ENCODE measurements at regions not wholly inside any gene's neighbourhood (a gene's known extent, or its start where the extent isn't known, plus 50 kb on each side); places are given as distances from the start of the nearest gene placed in this dataset.
"Not testable (repeated sequence)": the region's sequence is repeated elsewhere in the genome, so short reads cannot be mapped to it uniquely, and the experiment has no call there.

DNA sequence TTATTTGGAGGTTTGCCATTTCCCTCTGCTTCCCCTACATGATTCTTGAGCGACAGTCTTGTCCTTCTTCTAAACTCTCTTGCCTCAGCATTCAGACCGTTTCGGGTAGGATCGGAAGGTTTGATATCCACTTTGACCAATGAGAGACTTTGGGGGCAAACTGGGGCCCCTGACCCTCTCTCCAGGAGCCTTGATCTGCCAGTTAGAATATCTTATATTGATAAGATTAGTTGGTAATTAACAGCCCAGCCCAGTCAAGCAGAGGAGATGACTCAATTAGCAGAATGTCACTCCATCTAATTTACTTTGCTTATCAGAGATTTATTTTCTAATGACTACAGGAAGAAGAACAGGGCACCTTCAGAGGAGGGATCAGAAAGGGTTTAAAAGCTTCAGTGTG, 532.8 kb downstream of the XYLT1 start:
- no peak for DNase-seq (ENCODE audit: low read depth in 3 of 3)

DNA sequence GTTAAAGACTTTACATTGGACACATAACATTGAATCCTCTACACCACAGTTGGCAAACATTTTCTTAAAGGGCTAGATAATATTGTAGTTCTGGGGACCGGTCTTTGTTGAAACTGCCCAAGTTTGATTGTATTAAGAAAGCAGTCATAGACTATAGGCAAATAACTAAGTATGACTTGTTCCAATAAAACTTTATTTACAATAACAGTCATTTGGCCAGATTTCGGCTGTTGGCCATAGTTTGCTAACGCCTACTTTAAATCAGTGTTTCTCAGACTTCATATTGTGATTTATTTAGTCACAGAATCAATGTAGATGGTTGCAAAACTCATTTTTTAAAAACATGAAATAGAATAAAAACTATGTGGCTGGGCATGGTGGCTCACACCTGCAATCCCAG, 531.8 kb downstream of the XYLT1 start:
- DNase-seq (ENCODE audit: low read depth in 3 of 3), result no peak

DNA sequence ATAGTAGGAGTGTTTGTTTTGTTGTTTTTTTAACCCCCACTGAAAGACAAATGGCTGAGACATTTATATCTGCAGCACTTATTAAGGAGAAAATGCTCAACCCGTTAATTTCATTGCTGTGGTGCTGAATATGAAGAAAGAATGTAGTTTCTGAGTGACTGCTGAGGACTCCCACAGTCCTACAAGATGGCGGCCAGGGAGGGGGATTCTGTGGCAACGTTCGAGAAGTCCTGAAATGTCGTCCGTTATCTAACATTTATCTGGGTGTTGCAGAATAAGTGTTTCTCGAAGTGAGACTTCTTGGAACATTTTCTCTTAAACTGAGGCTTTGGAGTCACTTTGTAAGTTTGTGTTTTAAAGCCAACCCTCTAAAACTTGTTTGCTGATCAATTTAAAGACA, 530.4 kb downstream of the XYLT1 start:
- DNase-seq (ENCODE audit: low read depth in 3 of 3), result no peak

DNA sequence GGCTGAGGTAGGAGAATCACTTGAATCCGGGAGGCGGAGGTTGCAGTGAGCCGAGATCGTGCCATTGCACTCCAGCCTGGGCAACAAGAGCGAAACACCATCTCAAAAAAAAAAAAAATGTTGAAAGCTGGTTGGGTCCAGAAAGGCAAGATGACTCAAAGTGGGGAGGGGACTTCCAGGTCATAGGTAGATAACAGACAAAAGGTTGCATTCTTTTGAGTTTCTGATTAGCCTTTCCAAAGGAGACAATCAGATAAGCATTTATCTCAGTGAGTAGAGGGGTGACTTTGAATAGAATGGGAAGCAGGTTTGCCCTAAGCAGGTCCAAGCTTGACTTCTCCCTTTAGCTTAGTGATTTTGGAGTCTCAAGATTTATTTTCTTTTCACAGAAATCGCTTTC, 527.9 kb downstream of the XYLT1 start:
- DNase-seq (ENCODE audit: low read depth in 3 of 3), result not testable (repeated sequence)

DNA sequence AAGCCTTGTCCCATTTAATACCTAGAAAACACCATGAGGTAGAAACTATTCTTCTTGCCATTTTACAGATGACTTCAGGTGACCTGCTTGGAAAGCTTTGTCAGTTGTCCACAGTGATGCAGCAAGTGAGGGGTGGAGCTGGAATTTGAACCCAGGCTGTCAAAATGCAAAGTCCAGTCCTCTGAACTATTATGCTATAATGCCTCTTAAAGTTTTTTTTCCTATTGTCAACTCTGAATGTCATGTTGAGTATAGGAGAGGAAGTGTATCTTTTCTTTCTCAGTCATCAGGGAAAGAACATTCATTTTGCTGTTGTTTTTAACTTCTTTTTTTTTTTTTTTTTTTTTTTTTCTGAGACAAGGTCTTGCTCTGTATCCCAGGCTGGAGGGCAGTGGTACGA, 525.6 kb downstream of the XYLT1 start:
- no peak for DNase-seq (ENCODE audit: low read depth in 3 of 3)

DNA sequence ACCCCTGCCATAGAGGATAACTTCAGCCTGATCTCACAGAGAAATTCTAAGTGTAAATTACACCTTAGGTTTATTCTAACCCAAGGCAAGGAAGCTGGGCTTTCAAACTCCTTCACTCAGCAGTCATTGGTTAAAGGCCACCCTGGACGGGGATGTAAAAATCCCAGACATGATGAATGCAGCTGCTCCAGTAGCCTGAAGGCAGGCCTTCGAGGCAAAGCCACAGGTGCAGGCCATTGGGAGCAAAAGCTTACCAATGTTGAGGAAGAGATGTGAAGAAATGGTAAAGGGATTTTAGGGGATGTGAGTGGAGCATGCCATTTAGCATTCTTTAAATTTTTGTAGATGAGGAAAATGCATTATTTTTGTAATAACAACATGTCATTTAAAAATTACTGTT, 514.4 kb downstream of the XYLT1 start:
- no peak for DNase-seq (ENCODE audit: low read depth in 3 of 3)

DNA sequence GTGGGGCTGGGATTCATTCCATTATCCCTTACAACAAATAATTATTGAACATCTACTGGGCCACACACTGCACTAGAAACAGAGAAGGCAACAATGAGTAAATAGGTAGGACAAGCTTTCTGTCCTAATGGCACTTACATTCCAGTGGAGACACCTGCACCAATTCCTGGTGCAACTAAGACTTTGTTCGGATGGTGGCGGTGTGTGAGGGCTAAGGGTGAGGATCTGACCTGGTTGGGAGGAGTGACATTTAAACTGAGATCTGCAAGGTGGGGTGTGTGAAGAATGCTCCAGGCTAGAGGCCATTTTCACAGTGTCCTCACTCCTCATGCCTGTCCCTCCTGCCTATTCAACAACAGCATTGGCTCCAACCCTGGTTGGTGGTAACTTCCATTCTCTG, 510.0 kb downstream of the XYLT1 start:
- DNase-seq (ENCODE audit: low read depth in 3 of 3), result no peak

DNA sequence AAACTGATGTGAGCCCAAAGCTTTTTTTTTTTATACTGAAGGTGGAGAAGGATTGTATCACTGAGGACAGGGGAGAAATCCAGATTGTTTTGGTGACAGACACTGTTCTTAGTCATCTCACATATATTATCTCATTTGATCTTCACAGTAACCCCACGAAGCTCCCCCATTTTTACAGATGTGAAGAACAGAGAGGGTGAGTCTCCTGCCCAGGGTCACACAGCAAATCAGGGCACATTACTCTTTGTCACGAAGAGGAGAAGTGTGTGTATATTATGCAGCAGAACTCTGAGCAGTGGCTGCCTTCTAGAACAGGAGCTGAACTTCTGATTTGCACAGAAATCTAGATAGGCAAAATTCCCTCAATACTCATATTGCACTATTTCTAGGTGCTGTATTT, 504.3 kb downstream of the XYLT1 start:
- DNase-seq (ENCODE audit: low read depth in 3 of 3), result no peak

DNA sequence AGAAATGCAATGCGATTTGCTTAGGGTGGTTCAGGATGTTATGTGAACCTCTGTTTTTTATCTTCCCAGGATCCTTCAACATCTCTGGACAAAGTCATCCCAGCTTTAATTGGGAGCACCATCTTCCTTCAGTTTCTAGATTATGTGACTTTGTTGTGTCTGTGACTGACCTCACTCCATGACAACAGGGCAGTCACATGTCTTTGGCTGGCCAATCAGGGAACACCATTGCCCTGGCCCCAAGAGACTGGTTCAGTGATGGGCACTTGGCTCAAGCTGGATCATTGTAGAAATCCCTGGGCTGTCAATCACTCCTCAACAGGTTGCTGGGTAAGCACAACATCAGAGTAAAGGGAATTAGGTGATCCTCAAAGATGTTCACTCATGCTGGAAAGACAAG, 499.7 kb downstream of the XYLT1 start:
- no peak for DNase-seq (ENCODE audit: low read depth in 3 of 3)

DNA sequence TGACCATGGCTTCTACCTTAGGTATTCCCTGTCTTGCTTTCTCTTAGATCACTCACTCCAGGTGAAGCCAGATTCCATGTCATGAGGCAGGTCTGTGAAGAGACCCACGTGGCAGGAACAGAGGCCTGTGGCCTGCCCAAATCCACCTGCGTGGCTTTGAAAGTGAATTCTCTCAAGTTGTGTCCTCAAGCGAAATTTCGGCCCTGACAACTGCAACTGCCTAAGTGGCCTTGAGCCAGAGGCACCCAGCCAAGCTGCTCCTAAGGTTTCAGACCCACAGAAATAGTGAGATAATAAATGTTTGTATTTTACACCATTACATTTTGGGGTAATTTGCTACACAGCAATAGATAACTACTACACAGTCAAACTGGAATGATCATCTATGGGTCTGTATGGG, 497.9 kb downstream of the XYLT1 start:
- no peak for DNase-seq (ENCODE audit: low read depth in 3 of 3)

DNA sequence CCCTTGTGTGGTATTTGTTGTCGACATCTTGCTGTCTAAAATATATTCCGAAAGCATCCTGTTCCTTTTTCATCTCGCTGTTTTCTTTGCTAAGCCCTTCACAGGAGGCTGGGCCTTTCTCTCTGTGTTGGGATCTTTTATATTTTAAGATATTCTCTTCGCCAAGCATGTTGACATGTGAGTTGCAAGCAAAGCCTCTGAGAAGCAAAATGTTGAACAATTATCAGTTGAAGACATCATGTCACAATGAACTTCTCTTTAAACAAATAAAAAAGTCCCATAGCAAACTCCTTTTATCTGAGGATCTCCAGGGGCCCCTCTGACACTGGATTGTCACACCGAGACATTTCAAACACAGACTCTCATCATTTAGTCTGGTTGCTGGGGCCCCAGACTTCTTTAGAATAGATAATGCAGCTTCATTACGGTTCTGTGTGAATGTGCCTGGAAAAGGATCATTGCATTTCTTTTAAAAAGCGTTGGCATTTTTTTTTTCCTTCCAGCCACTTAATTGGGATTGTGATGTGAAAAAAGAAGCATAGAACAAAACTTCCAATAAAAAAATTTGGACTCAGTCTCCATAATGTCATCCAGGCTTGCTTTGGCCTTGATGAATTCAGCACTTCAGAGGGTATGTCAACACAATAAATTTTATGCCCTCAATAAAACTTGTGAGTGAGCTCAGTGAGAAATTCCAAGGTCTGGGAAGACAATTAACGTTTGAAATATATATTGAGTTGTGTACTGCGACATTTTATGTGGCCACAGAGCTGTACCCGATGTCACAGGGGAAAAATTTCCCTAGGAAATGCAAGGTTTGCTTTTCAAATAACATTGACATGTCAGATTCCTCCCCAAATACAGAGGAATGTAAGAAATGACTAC, 496.8 kb downstream of the XYLT1 start:
- no peak for DNase-seq (ENCODE audit: low read depth in 3 of 3)

DNA sequence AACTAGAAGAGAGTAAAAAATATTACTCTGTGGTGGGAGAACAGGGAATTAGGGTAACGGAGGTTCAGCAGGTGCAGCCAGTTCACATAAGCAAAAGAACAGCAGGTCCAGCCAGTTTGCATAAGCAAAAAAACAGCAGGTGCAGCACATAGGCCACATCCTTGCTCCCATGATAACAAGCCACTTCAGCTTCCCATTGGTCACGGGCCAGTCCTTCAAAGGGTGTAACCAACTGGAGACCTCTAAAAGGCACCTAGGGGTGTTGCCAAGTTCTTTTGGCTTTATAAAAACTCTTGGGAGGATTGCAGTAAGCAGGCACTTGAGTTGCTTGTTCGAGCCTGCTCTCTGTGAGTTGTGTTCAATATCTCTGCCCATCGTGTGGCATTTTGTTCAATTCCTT, 488.1 kb downstream of the XYLT1 start:
- no peak for DNase-seq (ENCODE audit: low read depth in 3 of 3)

DNA sequence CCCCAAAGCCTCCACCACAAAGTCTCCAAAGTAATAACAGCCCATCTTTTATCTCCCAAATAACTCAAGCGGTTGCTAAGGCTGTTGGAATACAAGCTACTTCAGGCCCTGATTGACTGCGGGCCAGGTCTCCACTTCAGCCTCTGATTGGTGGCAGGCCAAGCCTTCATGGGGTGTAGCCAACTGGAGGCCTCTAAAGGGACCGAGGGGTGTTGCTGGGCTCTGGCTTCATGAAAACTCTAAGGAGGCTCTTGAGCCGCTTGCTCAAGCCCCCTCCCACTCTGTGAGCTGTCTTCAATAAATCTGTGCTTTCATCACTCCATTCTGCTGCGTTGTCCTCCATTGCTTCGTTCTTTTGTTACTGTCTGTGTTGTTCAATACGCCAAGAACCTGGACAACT, 487.2 kb downstream of the XYLT1 start:
- DNase-seq (ENCODE audit: low read depth in 3 of 3), result no peak

DNA sequence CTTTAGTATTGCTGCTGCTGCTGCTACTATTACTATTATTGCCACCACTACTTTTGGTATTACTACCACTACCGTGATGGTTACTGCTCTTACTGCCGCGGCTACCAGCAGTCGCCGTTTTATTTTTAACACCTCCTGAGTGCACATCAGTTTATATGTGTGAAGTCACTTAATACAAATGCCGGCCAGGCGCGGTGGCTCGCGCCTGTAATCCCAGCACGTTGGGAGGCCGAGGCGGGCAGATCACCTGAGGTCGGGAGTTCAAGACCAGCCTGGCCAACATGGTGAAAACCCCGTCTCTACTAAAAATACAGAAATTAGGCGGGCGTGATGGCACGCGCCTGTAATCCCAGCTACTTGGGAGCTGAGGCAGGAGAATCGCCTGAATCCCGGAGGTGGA, 486.7 kb downstream of the XYLT1 start:
- DNase-seq (ENCODE audit: low read depth in 3 of 3), result not testable (repeated sequence)

DNA sequence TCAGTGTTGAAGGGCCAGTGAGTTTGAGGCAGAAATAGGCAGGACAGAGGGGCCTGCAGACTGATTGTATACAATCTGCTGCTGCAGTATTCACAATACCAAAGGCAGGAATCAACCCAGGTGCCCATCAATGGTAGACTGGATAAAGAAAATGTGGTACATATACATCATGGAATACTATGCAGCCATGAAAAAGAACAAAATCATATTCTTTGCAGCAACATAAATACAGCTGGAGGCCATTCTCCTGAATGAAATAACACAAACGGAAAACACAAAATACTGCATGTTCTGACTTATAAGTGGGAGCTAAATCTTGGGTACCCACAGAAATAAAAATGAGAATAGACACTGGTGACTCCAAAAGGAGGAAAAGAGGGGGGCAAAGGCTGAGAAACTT, 485.1 kb downstream of the XYLT1 start:
- no peak for DNase-seq (ENCODE audit: low read depth in 3 of 3)

DNA sequence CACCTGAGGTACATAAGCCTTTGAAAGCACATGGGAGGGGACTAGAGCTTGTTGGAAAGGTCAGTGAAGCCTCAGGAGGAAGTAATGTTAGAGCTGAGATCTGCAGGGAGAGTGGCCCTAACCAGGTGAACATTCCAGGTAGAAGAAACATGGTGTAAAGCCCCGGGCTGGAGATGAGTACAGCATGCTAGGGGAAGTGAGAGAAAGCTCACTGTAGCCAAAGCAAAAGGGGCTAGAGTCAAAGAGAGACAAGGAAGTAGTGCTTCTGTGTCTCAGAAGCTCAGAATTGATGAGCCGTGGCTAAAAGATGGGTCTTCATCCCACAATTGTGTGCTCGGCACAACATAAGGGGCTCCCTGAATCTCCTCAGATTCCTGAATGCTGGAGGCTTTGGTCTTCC, 481.8 kb downstream of the XYLT1 start:
- DNase-seq (ENCODE audit: low read depth in 3 of 3), result no peak

DNA sequence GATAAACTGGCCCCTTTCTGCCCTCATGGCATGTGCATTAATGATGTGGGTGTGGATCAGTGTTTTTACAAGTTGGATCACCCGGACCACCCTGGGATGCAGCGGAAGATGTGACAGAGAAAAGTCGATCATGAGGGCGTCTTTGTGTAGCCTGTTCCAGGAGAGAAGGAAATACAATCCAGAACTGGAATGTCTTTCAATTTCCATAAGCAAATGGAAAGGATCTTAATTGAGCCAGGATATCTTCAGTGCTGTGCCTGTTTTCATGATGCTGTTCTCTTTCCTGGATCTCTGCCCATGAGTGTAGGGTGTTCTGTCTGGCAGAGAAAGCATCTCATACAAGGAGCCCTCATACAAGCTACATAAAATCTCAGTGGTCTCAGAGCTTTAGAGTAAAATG, 481.4 kb downstream of the XYLT1 start:
- no peak for DNase-seq (ENCODE audit: low read depth in 3 of 3)

DNA sequence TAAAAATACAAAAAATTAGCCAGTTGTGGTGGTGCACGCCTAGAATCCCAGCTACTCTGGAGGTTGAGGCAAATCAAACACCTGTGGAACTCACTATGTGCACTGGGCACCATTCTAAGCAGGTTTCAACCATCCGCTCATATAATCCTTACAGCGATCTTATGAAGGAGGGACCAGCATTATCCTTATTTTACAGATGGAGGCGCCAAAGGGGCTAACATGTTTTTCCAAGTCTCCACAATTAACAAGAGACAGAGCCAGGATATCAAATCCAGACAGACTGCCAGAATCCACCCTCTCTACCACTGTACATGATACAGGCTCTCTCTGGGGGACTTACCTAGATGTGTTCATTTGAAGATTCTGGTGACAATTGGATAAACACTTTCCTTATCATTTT, 479.0 kb downstream of the XYLT1 start:
- DNase-seq (ENCODE audit: low read depth in 3 of 3), result no peak

DNA sequence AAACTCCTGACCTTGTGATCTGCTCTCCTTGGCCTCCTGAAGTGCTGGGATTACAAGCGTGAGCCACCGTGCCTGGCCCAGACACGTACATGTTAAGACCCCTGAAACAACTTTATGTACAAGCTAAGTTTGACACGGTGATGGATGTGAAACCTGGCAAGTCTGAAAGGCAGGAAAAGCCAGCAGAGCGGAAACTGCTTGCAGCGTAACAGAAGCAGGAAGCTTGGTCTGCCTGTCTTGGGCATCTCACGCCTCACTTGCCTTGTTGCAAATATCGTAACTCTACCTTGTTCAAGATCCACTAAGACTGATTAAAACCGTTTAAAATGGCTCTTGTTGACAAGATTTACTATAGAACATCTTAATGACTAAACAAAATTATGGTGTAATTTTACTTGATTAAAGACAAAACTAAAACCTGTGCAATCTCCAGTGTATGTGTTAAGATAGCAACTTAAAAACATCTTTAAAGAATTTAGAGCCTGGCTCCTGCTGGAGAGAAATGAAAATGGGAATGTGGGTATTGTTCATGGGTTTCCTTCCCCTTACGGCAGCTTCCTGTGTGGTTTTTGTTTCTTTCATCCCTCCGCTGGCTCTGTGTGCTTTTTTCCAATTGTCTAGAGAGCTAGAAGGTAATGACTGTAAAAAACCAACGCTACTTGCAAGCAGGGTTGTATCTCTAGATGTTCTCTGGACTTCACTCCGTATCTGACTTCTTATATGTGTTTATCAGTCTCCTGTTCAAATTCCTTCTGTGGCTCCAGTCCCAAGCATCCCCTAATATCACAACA, 477.6 kb downstream of the XYLT1 start:
- DNase-seq (ENCODE audit: low read depth in 3 of 3), result no peak

DNA sequence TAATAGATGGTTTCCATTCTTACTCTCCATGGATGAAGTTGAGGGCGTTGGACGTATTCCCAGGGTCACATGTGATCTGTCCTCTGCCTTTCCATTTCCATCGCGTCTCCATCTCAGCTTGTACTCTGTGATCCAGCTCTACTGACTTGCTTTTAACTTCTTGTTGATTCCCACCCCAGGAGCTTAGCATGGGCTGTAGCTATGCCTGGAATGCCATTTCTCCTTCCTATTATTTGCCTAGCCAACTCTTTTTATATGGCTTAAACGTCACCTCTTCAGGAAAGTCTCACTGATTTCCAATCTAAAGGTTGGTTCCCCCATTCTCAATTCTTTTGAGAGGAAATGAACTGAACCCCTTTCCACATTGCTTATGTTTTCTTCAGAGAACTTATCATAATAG, 475.9 kb downstream of the XYLT1 start:
- DNase-seq (ENCODE audit: low read depth in 3 of 3), result no peak

DNA sequence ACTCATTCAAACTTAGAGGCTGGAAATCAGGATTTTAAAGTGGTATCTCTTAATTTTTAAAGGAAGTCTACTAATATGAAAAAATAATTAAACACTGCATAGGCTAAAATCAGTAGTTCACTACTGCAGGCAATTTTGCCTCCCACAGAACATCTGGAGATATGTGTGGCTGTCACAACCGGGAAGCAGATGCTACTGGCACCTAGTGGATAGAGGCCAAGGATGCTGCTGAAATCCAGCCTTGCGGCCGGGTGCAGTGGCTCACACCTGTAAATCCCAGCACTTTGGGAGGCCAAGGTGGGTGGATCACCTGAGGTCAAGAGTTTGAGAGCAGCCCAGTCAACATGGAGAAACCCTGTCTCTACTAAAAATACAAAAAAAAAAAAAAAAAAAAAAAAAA, 473.9 kb downstream of the XYLT1 start:
- no peak for DNase-seq (ENCODE audit: low read depth in 3 of 3)

DNA sequence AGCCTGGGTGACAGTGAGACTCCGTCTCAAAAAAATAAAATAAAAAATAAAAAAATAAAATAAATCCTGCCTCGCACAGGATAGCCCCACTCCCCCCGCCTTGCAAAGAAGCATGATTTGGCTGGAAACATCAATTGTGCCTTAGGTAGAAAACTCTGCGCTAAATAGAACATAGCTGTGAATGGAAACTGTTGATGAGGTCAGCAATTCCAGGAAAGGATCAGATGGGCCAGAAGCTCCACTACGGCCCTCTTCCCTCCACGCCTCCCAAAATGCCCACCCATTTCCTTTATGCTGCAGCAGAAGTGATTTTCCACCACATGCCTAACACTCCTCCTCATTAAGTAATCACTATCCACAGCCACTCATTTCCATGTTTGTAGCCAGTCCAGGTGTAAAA, 473.4 kb downstream of the XYLT1 start:
- DNase-seq (ENCODE audit: low read depth in 3 of 3), result no peak

DNA sequence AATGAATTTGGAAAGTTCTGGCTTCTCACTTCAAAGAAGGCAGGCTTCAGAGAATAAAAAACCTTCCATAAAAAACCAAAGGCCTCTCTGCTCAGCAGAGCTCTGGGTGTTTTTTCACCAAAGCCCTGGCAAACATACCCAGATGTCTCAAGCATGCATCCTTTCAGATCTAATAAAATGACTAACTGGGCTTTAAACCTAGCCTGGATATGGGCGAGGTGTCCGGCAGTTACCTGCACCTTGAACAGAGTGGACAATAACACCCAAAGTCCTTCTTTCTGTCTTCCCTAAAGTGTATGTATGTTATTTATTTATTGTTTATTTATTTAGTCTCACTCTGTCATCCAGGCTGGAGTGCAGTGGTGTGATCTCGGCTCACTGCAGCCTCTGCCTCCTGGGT, 469.3 kb downstream of the XYLT1 start:
- no peak for DNase-seq (ENCODE audit: low read depth in 3 of 3)

Measured in stimulated activated CD4-positive, alpha-beta T cell treated with anti-CD3 and anti-CD28 coated beads, TNF-alpha, amount 100 ng/mL, for 24 hours (primary cell).